Epithelial cell of prostate (primary cell): ENCODE measurements at regions not wholly inside any gene's neighbourhood (a gene's known extent, or its start where the extent isn't known, plus 50 kb on each side); places are given as distances from the start of the nearest gene placed in this dataset.
"Not testable (repeated sequence)": the region's sequence is repeated elsewhere in the genome, so short reads cannot be mapped to it uniquely, and the experiment has no call there.

Experiments
- DNase-seq: peaks from one replicate; pipeline ENCODE4 v3.0.0-alpha.2; 2011; ENCODE audit warnings: low read depth, low spot score
- H3K27ac ChIP-seq: fragments of 450-650 bp; 2 replicates; pipeline ENCODE4 v1.5.1; 2017; ENCODE audit warnings: mild to moderate bottlenecking

DNA sequence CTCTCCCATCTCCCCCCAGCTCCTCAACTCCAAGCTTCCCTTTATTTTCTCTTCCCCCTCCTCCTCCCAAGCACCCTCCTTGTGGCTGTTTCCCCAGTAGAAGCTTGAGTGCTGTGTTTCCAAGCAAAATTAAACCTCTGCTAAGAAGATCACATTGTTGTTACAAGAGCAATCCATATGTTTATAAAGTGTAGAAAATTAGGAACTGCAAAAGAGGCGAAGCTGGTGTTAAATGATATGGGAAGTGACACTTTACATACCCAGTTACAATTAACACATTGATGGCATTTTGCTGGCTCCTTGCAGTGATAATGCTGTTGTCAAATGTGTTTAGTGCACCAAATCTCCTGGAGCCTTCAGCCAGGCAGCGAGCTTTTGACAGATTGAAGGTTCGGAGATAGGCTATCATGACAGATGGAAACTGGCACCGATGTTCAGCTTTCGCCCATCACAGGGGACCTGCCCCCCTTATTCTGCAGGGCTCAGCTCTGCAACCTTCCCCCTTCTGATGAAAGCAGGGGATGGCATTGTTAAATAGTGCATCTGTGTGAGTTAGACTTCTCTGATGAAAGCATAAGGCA is 259.8 kb upstream of the ATP5MC3 start:
- DNase-seq: no peak
- H3K27ac ChIP-seq: no peak overlapping the region

DNA sequence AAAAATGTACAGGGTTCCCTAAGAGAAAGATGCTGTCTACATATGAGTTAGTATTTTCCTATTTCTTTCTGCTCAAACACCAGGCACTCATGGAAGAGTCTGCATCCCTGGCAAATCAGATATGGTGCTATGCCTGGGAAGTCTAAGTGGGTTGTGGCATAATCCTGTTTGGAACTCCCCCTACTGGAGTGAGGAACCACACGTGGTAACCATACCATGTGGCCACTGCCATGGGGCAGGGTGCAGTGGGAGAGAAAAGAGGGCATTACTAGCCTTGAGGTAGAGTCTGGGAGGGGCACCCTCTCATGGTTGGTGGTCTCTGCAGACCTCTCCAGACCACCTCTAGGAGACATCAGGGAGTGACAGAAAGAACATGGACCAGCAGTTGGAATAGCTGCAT is 257.9 kb upstream of the ATP5MC3 start:
- no peak for DNase-seq
- no peak overlapping the region for H3K27ac ChIP-seq

- DNase-seq: no peak
Observed at GRCh38 chr2:175437167-175437566, 255.7 kb upstream of the ATP5MC3 start.

DNA sequence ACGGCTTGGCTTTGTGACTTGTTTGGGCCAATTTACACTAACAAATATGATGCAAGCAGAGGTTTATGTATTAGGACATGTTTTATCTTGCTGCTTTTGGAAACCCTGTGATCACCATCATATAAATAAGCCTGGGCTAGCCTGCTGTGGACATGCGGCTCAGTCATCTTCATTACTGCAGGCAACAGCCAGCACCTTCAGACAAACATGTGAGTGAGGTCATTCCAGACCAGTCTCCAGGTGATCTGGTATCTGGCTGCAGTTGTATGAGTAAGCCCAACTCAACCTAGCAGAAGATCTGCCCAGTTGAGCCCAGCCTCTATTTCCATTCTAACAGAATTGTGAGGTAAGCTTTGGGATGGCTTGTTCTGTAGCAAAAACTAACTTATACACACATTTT is 254.6 kb upstream of the ATP5MC3 start:
- DNase-seq: peak; percentile 93
- H3K27ac ChIP-seq: peak overlapping the region; percentile 46

More at GRCh38 chr2:175437167-175437566, 255.7 kb upstream of the ATP5MC3 start:
- H3K27ac ChIP-seq: no peak overlapping the region

DNA sequence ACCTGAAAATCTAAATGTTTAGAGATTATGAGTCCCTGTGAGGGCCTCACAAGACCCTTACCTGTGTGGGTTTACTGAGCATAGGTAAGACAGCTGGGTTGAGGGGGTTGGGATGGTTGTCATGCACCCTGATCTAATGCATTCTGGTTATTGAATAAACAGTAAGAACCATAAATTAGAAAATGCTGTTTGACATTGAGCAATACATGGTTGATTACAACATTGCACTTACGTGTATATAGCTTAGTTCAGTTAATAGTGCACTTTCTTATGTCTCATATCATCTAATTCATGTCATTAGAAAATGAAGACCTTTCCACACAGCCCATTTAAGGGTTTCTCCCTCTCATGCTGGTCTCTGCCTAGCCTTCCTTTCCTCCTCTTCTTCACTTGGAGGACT is 253.5 kb upstream of the ATP5MC3 start:
- H3K27ac ChIP-seq: peak overlapping the region; percentile 46
- DNase-seq: no peak

- no peak overlapping the region for H3K27ac ChIP-seq
- no peak for DNase-seq
Observed at GRCh38 chr2:175432793-175433192, 251.3 kb upstream of the ATP5MC3 start.

DNA sequence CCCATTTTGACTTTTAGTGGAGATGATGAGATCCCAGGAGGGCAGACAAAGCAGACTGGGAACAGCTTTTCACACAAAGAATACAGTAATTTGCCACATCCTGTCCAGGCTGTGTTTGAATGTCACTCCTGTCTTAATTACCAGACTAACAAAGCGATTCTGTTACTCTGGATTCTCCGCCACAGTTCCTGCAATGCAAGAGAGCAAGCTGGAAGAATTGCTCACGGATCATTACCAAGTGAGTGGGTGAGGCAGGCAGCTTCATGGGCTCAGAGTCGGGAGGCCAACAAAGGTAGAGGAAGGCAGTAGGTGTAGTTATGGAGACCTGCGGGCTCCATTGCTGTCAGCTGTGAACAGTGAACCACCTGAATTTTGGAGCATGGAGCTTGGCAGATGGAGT is 250.5 kb upstream of the ATP5MC3 start:
- H3K27ac ChIP-seq: no peak overlapping the region

GRCh38 chr2:175431101-175431946 is 249.8 kb upstream of the ATP5MC3 start:
- H3K27ac ChIP-seq: no peak overlapping the region
- no peak for DNase-seq

More for the DNA sequence above, 250.5 kb upstream of the ATP5MC3 start:
- no peak for DNase-seq

- no peak overlapping the region for H3K27ac ChIP-seq
- no peak for DNase-seq
Observed at GRCh38 chr2:175430236-175430635, 248.7 kb upstream of the ATP5MC3 start.

GRCh38 chr2:175418224-175418835 is 236.8 kb upstream of the ATP5MC3 start:
- no peak overlapping the region for H3K27ac ChIP-seq
- no peak for DNase-seq

DNA sequence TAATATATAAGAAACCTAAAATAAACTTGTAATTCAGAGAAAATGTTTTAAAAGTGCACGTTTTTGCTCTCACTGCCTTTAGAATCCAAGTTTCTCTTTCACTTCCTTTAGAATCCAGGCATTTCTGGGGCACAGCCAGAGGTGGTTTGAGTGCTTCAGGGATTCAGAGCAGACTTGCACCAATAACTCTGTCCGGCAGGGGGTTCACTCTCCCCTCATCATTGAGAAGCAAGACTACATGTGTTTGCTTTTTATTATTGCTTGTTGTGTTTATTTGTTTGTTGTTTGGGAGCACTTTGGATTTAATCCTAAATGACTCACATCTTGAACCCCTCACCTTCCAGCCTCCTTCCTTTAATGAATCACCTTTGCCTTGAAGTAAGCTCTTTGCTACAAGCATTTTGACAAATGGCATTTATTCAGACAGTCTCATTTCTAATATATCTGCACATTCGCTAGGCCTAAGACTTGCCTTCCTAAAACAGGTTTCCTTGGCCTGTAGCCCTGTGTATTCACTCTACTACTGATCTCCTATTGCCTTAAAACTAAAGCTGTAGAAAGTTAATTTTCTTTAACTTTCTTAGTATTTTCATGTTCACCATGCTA is 233.5 kb upstream of the ATP5MC3 start:
- peak; percentile 5 for DNase-seq

DNA sequence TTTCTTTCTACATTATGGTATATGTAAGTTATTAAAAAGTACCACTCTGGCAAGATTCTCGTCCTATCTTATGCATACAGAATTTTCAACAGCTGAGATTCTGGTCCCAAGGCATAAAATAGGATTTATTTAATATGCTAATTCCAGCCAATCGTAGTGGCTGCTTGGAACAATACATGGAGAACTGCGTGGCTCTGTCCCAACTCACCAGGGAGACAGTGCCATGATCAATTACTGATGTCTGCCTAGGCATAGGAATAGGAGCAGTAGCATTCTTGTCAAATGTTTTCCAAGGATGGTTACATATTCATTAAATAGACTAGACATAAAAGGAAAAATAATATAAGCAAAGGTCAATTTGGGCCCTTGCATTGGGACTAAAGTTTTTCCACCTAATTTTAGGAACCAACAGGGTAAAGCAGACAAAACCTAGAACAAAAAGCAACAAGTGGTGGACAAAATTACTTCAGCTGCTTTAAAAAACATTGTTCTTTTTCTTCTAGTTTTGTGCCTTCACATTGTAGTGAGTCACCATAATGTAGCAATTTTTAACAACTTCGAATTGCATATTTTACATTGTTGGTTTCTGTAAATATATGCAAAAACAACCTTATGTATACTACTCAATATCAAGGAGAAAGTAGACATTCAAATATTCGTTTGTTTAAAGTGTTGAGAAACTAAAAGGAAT is 232.8 kb upstream of the ATP5MC3 start:
- DNase-seq: no peak
- no peak overlapping the region for H3K27ac ChIP-seq

More for the DNA sequence above, 233.5 kb upstream of the ATP5MC3 start:
- no peak overlapping the region for H3K27ac ChIP-seq

DNA sequence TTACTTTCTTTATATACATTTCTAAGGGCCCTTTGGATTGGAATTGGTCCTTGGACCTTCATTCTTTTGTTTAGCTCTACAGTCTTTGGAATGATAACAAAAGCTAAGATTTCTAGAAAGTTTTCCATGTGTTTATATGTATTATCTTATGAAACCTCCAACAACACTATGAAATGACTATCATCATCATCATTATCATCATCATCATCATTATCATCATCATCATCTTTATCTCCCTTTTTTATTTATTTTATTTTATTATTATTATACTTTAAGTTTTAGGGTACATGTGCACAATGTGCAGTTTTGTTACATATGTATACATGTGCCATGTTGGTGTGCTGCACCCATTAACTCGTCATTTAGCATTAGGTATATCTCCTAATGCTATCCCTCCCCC is 229.4 kb upstream of the ATP5MC3 start:
- not testable (repeated sequence) for H3K27ac ChIP-seq, DNase-seq

DNA sequence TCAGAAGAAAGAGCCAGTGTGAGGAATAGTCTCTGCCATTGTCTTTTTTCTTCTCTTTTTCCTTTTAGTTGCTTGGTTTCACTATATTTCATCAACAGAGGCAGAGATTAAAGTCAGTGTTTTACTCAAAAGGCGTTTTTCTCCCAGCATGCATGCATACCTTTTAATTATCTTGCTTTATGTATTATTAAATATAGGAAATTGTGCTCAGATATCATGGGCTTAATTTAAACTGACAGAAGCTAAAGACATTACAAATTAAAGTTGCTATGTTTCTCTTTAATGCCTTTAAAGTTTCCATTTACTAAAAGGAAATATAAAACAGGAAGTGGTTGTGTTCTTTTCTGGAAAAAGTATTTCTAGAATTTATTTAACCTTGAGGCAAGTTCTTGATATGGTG is 223.3 kb upstream of the ATP5MC3 start:
- no peak for DNase-seq
- H3K27ac ChIP-seq: no peak overlapping the region

- DNase-seq: no peak
- H3K27ac ChIP-seq: no peak overlapping the region
Observed at GRCh38 chr2:175403599-175404221, 222.2 kb upstream of the ATP5MC3 start.

- no peak overlapping the region for H3K27ac ChIP-seq
- DNase-seq: no peak
Observed at GRCh38 chr2:175402571-175402970, 221.1 kb upstream of the ATP5MC3 start.

DNA sequence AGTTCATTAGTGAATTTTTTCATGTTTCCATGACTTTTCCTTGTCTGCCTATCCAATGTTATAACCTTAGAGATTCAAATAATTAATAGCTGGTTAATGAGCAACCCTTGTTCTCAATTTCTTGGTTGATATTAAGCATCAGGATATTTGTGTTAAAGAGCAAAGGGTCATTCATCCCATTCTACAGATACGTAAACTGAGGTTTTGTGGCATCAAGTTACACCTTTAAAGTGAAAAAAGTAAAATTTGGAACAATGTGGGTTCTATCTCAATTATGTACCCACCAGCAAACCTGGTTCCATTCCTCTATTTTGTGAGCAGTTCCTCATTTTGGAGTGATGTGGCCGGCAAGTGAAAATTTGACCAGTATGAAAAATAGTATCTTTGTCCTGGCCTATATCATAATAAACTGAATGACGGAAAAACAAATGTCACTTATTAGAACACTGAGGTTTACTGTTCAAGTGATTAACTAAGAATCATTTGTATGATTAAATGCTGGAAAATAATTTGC is 220.5 kb upstream of the ATP5MC3 start:
- DNase-seq: no peak
- H3K27ac ChIP-seq: no peak overlapping the region

GRCh38 chr2:175400975-175401374 is 219.5 kb upstream of the ATP5MC3 start:
- H3K27ac ChIP-seq: no peak overlapping the region
- no peak for DNase-seq

DNA sequence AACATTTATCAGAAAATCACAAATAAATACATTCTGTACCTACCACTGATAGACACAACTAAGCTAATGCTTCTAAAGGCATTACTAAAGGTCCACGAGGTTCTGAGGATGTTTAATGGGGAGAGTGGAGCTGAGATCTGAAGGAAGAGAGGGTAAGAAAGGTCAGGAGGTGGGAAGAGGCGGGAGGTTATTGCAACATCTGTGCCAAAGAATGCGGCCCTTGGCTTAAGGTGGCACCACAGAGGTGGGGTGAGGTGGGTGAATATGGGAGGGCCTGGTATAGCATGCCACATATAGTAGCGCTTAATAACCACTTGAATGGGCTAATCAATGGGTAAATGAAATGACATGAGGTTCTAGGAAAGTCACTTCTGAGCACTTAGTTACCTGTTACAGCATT is 217.8 kb upstream of the ATP5MC3 start:
- no peak for DNase-seq
- H3K27ac ChIP-seq: no peak overlapping the region

GRCh38 chr2:175398848-175399247 is 217.3 kb upstream of the ATP5MC3 start:
- H3K27ac ChIP-seq: no peak overlapping the region
- no peak for DNase-seq
